Endothelial cell of umbilical vein (primary cell): ENCODE measurements at regions not wholly inside any gene's neighbourhood (a gene's known extent, or its start where the extent isn't known, plus 50 kb on each side); places are given as distances from the start of the nearest gene placed in this dataset.

Source experiments
- BruUV-seq: library from RNA; stranded (reverse); fragments of 400-500 nt; replicated peaks from 2 replicates; lab custom pipeline; 2021; lab: Mats Ljungman, UMichigan
- CTCF ChIA-PET: fragments of 300-600, 350-600 bp; sonication (Branson Sonifier 250); formaldehyde crosslinking; loops from one replicate; lab custom pipeline; 2021; ENCODE audit warnings: antibody characterized with exemption, inconsistent platforms; lab: Charles Lee
- POLR2A ChIA-PET: fragments of 300-600, 350-600 bp; sonication (Branson Sonifier 250); formaldehyde crosslinking; loops from one replicate; lab custom pipeline; 2021; ENCODE audit warnings: antibody characterized with exemption, inconsistent platforms; lab: Charles Lee
- DNase-seq: peaks from one replicate; pipeline ENCODE4 v3.0.0-alpha.2; 2011; ENCODE audit warnings: low read depth, low spot score
- FAIRE-seq: peaks from 2 replicates; lab custom pipeline; 2011; peaks lifted over from hg19 to GRCh38; lab: Jason Lieb, UNC
- H2AFZ ChIP-seq: 2 replicates; pipeline ENCODE4 v1.6.0; 2012; ENCODE audit warnings: low read depth, low read length, control low read depth, inconsistent platforms
- H3K27ac ChIP-seq: 2 replicates; pipeline ENCODE4 v1.5.1; 2011; ENCODE audit warnings: low read depth, mild to moderate bottlenecking, control low read depth, low read length, moderate library complexity; ENCODE audit not compliant: insufficient read depth
- H3K27me3 ChIP-seq, 2 experiments: 2 replicates each; pipeline versions ENCODE4 v1.6.0 to v1.6.1; 2011; ENCODE audit warnings: low read length in 2 of 2, mixed read lengths in 1 of 2; ENCODE audit not compliant: control insufficient read depth in 2 of 2, insufficient read depth in 2 of 2
- H3K36me3 ChIP-seq, 2 experiments: 2 replicates in 1 of 2; 3 replicates in 1 of 2; pipeline ENCODE4 v1.5.1; 2011; ENCODE audit warnings: low read length in 2 of 2, mild to moderate bottlenecking in 1 of 2, moderate library complexity in 1 of 2; ENCODE audit not compliant: control insufficient read depth in 2 of 2, insufficient read depth in 2 of 2; ENCODE audit errors: extremely low read depth in 1 of 2
- H3K4me1 ChIP-seq: 3 replicates; pipeline ENCODE4 v1.5.1; 2011; ENCODE audit warnings: mild to moderate bottlenecking, low read length; ENCODE audit not compliant: control insufficient read depth, insufficient read depth; ENCODE audit errors: extremely low read depth
- H3K4me2 ChIP-seq: 2 replicates; pipeline ENCODE4 v1.6.1; 2011; ENCODE audit warnings: low read length, control low read depth, mixed read lengths; ENCODE audit not compliant: insufficient read depth
- H3K4me3 ChIP-seq, 3 experiments: fragments of 200-600 bp in 1 of 3; sonication (generic), shearing (Covaris generic) in 1 of 3; replicated peaks in 1 of 3; 2 replicates each; pipeline ENCODE4 v1.5.1; 2011 to 2016; ENCODE audit warnings: control low read depth in 3 of 3, low read length in 3 of 3, mild to moderate bottlenecking in 2 of 3, inconsistent platforms in 1 of 3, low read depth in 1 of 3, moderate library complexity in 1 of 3; ENCODE audit not compliant: insufficient read depth in 1 of 3
- H3K79me2 ChIP-seq: 2 replicates; pipeline ENCODE4 v1.6.0; 2012; ENCODE audit warnings: low read length, inconsistent platforms; ENCODE audit not compliant: control insufficient read depth, insufficient read depth
- H3K9ac ChIP-seq: replicated peaks from 2 replicates; pipeline ENCODE3; 2011; ENCODE audit warnings: low read length, control low read depth; ENCODE audit not compliant: insufficient read depth; ENCODE audit errors: extremely low read depth
- H3K9me1 ChIP-seq: replicated peaks from 3 replicates; pipeline ENCODE4 v1.6.0; 2011; ENCODE audit warnings: mild to moderate bottlenecking, low read length; ENCODE audit not compliant: control insufficient read depth, insufficient read depth; ENCODE audit errors: extremely low read depth
- H3K9me3 ChIP-seq: replicated peaks from 2 replicates; pipeline ENCODE4 v1.5.1; 2012; ENCODE audit warnings: low read length, inconsistent platforms; ENCODE audit not compliant: control insufficient read depth, insufficient read depth
- H4K20me1 ChIP-seq: replicated peaks from 2 replicates; pipeline ENCODE3; 2011; ENCODE audit warnings: mild to moderate bottlenecking, low read length; ENCODE audit not compliant: control insufficient read depth, insufficient read depth; ENCODE audit errors: extremely low read depth
- EZH2 ChIP-seq: IDR thresholded peaks from 2 replicates; pipeline ENCODE4 v1.6.1; 2012; ENCODE audit warnings: borderline replicate concordance, low read depth, mild to moderate bottlenecking, moderate library complexity, low read length, inconsistent platforms; ENCODE audit not compliant: severe bottlenecking
- FOS ChIP-seq: IDR thresholded peaks from 2 replicates; pipeline ENCODE4 v1.6.1; 2011; ENCODE audit warnings: mild to moderate bottlenecking, low read length, moderate library complexity, borderline replicate concordance; ENCODE audit not compliant: insufficient read depth
- GATA2 ChIP-seq: IDR thresholded peaks from 2 replicates; pipeline ENCODE4 v1.7.0; 2011; ENCODE audit warnings: low read depth, mild to moderate bottlenecking, moderate library complexity, mixed read lengths, low read length; ENCODE audit not compliant: insufficient read length, insufficient read depth
- MYC ChIP-seq: IDR thresholded peaks from one replicate; pipeline ENCODE4 v1.6.1; 2011; ENCODE audit warnings: mild to moderate bottlenecking, low read depth, low read length
- POLR2A ChIP-seq: IDR thresholded peaks from 2 replicates; pipeline ENCODE4 v1.6.1; 2012; ENCODE audit warnings: low read depth, mild to moderate bottlenecking, control low read depth, low read length
- POLR2AphosphoS5 ChIP-seq: IDR thresholded peaks from 2 replicates; pipeline ENCODE4 v1.6.1; 2012; ENCODE audit warnings: low read depth, mild to moderate bottlenecking, control low read depth, low read length, moderate library complexity; ENCODE audit not compliant: insufficient read depth
- dilution Hi-C: fragments of 300-500 bp; cut with MboI; formaldehyde crosslinking; loops from one replicate; pipeline ENCODE4 v1.15.0; 2019; ENCODE audit warnings: low sequenced_read_pairs; ENCODE audit not compliant: extremely low pct_ligation_motif_present
- intact Hi-C: fragments of 100-400 bp; cut with micrococcal nuclease; formaldehyde crosslinking; loops from one replicate; pipeline ENCODE4 v1.10.0; 2022
- TF ChIP-seq, protein P1 (sequence below): IDR thresholded peaks from 2 replicates; pipeline ENCODE4 v1.6.1; 2011; ENCODE audit not compliant: insufficient read depth, insufficient read length

DNA sequence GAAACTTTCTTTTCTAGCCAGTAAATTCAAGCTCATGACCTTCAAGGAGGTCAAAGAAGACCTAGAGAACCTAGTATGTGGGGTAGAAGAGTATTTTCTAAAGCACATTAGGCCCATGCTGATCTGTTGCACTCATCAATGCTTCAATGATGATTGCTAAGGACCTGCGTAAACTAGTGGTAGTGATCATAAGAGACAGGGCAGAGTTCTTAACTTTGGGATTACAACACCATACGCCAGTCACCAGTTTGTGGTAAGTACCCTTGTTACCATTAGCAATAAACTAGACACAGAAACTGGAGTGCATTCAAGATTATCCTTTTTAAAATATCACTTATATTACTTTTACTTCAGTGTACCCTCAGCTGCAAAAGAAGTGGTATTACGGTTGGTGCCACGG lies 490.3 kb downstream of the BUD13 start:
- CTCF ChIA-PET = interaction anchor here (1.2 to 1.5 kb wide), 3 partner anchors 9 to 141 kb away, joined by 3 to 6 read pairs (median 4); no protein-coding TSS in a partner anchor
- BruUV-seq = no TSS peak
- Histone ChIP-seq H3K79me2 (no peaks in the 10 kb centered on the region), H4K20me1 (no peaks in the 10 kb centered on the region), H3K9me3 (no peaks in the 10 kb centered on the region), H3K27ac (no peak overlapping the region), H3K27me3 (no peaks in the 10 kb centered on the region), H3K4me3 (no peak overlapping the region), H3K9me1 (no peaks in the 10 kb centered on the region), H2AFZ (no peak overlapping the region), H3K4me1 (no peaks in the 10 kb centered on the region), H3K4me2 (no peak overlapping the region), H3K9ac (no peak overlapping the region), H3K36me3 (no peaks in the 10 kb centered on the region)
- intact Hi-C loops = no loop called here
- dilution Hi-C loops = no loop called here
- FAIRE-seq (no peak), DNase-seq (no peak)
- POLR2A ChIA-PET = no interaction called here
- TF ChIP-seq POLR2A = no peak
- TF ChIP-seq GATA2 = no peak
- no peak for TF ChIP-seq EZH2

DNA sequence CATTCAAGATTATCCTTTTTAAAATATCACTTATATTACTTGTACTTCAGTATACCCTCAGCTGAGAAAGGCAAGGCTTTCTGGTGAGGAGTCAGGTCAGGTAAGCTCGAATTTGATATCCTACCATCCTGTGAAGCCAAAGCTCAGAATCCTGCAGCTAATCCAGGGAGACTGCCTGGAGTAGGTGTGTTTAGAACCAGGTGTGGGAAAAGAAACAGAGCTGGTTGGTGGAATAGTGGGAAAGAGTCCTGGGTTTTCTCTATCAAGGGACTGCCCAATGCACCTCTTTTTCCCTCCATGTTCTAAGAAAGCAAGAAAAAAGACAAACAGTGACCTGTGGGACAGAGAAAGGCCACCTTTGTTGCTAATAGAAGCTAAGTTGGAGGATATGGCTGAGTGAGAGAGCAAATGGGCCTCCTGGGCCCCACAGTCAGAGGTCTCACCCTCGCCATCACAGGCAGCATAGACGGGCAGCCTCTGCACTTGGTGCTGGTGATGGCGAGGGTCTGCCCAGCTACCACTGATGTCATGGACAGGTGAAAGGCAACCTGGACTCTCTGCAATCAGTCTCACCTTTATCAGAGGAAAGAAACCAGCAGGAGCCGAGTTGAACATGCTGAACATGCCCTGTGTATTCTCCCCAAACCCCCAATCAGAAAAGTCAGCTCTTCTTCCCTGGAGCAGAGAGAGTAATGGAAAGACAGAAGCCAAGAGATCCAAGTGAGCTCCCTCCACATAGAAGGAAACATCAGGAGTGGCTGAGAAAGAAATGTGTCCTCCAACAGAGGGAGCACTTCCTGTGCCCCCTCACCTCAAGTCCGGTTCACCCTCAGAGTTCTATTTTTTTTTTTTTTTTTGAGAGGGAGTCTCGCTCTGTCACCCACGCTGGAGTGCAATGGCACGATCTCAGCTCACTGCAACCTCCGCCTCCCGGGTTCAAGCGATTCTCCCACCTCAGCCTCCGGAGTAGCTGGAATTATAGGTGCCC lies 491.3 kb downstream of the BUD13 start:
- no peak for DNase-seq
- no peak overlapping the region for H3K9ac ChIP-seq
- dilution Hi-C loops = no loop called here
- CTCF ChIA-PET = interaction anchor here (1.1 to 1.5 kb wide), 4 partner anchors 8 to 173 kb away, joined by 3 to 6 read pairs (median 4); no protein-coding TSS in a partner anchor
- no peak overlapping the region for H3K4me3 ChIP-seq
- no peak overlapping the region for H2AFZ ChIP-seq
- no peaks in the 10 kb centered on the region for H4K20me1 ChIP-seq
- H3K9me1 ChIP-seq = no peaks in the 10 kb centered on the region
- H3K4me1 ChIP-seq = no peaks in the 10 kb centered on the region
- no peaks in the 10 kb centered on the region for H3K9me3 ChIP-seq
- POLR2A ChIA-PET = no interaction called here
- BruUV-seq = no TSS peak
- no peak for FAIRE-seq
- H3K36me3 ChIP-seq = no peaks in the 10 kb centered on the region
- H3K27ac ChIP-seq = no peak overlapping the region
- no peak overlapping the region for H3K4me2 ChIP-seq
- TF ChIP-seq GATA2 (no peak), FOS (no peak), EZH2 (no peak), MYC (no peak), POLR2AphosphoS5 (no peak)
- TF ChIP-seq, protein P1, sequence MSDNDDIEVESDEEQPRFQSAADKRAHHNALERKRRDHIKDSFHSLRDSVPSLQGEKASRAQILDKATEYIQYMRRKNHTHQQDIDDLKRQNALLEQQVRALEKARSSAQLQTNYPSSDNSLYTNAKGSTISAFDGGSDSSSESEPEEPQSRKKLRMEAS = no peak
- intact Hi-C loops = no loop called here
- H3K79me2 ChIP-seq = no peaks in the 10 kb centered on the region
- no peaks in the 10 kb centered on the region for H3K27me3 ChIP-seq
